GM21381 (cell line): ENCODE measurements at regions not wholly inside any gene's neighbourhood (a gene's known extent, or its start where the extent isn't known, plus 50 kb on each side); places are given as distances from the start of the nearest gene placed in this dataset.

Experiments used
- ATAC-seq: cut with Tn5 transposase; IDR thresholded peaks from one replicate; pipeline ENCODE4 v1.9.1; 2021; ENCODE audit warnings: mild to moderate bottlenecking, moderate library complexity; ENCODE audit not compliant: unreplicated experiment

DNA sequence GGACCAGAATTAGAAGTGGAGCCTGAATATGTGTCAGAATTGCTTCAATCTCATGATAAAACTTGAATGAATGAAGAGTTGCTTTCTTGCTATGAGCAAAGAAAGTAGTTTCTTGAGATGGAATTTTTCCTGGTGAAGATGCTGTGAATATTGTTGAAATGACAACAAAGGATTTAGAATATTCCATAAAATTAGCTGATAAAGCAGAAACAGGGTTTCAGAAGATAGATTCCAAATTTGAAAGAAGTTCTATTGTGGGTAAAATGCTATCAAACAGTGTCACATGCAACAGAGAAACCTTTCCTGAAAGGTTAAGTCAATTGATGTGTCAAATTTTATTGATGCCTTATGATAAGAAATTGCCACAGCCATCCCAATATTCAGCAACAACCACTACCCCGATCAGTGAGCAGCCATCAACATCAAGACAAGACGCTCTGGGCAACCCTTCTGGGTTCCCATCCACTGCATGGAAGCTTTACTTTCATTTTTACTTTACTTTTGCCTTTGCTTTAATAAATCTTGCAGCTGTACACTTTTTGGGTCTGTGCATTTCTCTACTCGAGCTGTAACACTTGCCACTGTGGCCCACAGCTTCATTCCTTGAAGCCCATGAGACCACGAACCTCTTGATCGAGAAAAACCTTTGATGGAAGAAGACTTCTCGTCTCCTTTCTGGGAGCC is 104.0 kb upstream of the SSTR1 start:
- no peak for ATAC-seq

DNA sequence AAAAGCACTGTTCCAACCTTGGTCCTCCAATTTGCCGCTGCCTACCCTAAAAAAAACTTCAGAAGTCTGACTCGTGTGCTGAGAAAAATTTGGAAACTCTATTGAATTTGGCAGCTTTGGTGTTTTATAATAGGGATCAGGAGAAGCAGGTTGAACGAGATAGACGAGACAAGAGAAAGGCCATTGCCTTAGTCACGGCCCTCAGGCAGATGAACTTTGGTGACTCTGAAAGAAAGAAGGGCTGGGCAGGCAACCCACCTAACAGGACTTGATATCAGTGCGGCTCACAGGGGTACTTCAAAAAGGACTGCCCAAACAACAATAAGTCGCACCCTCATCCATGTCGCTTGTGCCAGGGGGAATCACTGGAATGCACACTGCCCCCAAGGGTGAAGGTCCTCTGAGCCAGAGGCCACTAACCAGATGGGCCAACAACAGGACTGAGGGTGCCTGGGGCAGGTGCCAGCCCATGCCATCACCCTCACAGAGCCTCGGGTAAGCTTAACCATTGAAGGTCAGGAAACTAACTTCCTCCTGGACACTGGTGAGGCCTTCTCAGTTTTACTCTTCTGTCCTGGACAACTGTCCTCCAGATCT is 102.5 kb upstream of the SSTR1 start:
- ATAC-seq = no peak

GRCh38 chr14:38107216-38107631 is 100.5 kb upstream of the SSTR1 start:
- no peak for ATAC-seq

DNA sequence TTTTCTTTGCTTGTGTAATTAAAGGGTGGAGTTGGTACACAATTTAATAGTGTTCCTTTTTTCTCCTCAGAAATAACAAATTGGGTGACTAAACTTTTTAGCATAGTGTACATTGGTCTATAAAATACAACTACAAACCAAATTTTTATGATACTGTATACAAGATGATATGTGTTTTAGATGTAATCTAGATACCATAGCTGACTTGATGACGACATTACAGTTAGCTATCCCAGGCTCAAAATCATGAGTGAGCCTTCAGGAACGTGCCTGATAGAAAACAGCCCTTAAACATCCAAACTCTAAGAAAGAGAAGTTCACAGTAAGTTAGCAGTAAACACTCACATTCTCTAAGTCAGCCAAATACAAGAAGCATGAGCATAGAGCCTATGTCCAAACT is 99.0 kb upstream of the SSTR1 start:
- no peak for ATAC-seq

- ATAC-seq = no peak
Observed at GRCh38 chr14:38110258-38110657, 97.4 kb upstream of the SSTR1 start.

- no peak for ATAC-seq
Observed at GRCh38 chr14:38111046-38111445, 96.7 kb upstream of the SSTR1 start.

GRCh38 chr14:38113546-38113945 is 94.2 kb upstream of the SSTR1 start:
- ATAC-seq = no peak

DNA sequence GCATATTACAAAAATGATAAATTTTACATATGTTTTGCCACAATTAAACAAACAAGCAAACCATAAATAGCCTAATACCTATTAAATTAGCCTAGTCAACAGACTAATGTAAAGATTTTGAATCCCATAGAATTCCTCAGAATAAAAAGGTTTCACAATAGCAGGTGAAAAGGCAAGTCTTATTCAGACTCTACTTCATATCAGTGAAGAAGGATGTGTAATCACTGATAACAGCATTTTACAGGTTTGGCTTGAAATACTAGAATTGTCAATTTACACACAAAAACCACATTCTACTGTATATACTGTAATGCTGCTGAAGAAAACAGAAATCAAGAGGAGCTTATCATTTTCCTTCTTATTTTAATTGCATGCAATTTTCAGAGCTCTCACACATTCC is 90.8 kb upstream of the SSTR1 start:
- no peak for ATAC-seq

- no peak for ATAC-seq
Observed at GRCh38 chr14:38120109-38120508, 87.6 kb upstream of the SSTR1 start.

- ATAC-seq = no peak
Observed at GRCh38 chr14:38121320-38122020, 86.2 kb upstream of the SSTR1 start.

DNA sequence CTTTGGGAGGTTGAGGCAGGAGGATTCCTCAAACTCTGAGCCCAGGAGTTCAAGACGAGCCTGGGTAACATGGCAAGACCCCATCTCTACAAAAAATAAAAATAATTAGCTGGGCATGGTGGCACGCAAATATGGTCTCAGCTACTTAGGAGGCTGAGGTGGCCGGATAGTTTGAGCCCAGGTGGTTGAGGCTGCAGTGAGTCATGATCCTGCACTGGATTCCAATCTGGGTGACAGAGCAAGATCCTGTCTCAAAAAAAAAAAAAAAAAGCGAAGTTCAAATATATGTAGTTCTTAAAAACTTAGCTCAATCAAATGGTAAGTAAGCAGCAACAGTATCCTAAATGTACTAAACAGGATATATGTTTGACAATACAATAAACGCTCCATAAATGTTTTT is 85.5 kb upstream of the SSTR1 start:
- ATAC-seq = no peak

GRCh38 chr14:38124506-38124905 is 83.2 kb upstream of the SSTR1 start:
- no peak for ATAC-seq

- ATAC-seq = no peak
Observed at GRCh38 chr14:38125481-38126037, 82.1 kb upstream of the SSTR1 start.

DNA sequence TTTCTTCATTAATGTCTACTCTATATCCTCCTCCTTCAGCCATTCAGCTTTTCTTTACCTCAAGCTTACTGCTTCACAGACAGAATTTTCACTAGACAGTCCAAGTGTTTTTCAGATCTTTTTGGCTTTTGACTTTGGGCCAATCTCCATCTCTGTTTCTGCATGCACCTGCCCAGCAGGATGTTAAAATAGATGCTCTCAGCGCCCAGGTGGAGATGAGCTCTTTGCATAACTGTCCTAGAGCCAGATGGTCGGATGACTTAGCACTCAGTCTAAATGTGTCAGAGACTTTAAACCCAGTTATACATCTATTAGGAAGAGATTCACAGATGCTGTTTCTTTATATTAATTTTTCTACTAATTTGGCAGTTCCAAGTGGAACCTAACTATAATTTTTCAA is 80.3 kb upstream of the SSTR1 start:
- ATAC-seq = no peak

DNA sequence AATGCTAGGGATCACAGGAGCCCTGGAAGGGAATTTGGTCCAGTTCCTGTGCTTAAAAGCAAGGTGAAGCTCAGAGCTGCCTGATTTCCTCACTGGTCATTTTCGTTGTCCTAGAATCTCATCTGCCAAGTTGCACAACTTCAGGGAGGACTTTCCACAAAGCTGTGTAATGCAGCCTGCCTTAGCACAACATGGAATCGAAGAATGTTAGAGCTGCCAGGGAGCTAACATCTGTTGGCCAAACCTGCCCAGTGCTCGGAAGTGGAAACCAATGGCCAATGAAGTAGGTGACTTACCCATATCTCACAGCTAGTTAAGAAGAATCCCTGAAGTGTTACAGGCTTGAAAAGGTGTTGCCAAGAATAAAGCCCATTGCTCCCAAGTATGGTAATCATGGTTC is 79.9 kb upstream of the SSTR1 start:
- ATAC-seq = no peak

GRCh38 chr14:38128640-38129039 is 79.1 kb upstream of the SSTR1 start:
- no peak for ATAC-seq

DNA sequence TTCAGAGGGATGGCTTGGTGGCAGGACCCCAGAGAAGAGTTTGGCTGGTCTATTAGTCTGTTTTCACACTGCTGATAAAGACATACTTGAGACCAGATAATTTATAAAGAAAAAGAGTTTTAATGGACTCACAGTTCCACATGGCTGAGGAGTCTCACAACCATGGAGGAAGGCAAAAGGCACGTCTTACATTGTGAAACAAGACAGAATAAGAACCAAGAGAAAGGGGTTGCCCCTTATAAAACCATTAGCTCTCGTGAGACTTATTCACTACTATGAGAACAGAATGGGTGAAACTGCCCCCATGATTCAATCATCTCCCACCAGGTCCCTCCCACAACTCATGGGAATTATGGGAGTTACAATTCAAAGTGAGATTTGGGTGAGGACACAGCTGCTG is 78.5 kb upstream of the SSTR1 start:
- no peak for ATAC-seq

- no peak for ATAC-seq
Observed at GRCh38 chr14:38129705-38130104, 78.0 kb upstream of the SSTR1 start.

DNA sequence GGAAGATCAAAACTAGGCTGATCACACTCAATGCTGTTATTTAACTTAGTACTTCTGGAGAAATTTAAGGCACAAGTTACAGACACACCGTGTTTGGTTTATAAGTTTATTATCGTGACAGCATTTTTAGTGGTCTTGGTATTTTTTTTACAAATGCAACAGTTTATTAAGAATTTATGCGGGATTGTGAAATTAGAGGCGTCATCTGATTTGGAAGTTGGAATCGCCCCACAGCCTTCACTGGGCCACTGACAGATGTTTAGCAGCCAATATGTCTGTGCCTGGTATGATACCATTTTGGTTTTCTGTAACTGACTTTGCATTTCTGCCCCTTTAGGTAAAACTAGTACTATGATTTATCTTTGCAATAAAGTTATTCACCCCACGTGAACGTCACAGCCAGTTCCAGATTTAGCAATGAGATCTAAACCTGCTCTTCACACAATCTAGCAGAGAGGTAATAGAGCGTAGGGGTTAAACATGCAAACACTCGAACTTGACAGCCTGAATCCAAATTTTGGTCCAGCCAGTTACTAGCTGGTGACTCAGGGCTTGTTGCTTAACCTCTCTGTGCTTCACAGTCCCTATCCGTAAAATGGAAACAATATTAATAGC is 73.2 kb upstream of the SSTR1 start:
- no peak for ATAC-seq

DNA sequence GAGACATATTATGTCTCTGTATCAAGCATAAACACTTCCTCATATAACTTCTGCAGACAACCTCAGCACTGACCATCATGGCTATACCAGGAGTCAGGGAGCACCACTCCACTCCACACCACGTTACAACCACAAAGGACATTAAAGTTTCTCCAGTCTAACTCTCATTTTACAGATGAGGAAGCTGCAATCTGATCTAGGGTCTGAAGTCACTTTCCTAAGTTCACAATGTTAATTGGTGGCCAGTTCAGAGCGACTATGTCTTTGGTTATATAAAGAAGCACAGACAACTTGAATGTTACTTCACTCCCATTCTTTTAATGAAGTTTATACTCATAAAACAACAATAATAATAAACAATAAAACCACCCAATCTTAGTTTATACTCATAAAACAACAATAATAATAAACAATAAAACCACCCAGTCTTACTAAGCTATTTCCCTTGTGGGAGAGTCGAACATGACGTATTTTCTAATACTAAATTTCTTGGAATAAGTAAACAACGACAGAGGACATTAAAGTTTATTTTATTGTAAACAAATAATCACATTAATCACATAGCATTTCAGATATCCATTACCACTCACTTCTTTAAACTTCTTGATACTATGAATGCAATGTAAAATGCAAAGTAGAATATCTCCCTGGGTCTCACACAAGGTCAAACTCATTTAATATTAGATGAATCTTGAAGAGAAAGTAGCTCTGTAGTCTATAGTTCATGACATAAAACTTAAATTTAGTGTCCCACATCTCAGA is 72.4 kb upstream of the SSTR1 start:
- no peak for ATAC-seq

GRCh38 chr14:38137005-38137404 is 70.7 kb upstream of the SSTR1 start:
- no peak for ATAC-seq
